Naive B cell (primary cell): ENCODE measurements at regions not wholly inside any gene's neighbourhood (a gene's known extent, or its start where the extent isn't known, plus 50 kb on each side); places are given as distances from the start of the nearest gene placed in this dataset.

Experiments used
- ATAC-seq, 2 donors: fragments of 150-1000 bp; cut with Tn5 transposase; 2 replicates each; pipeline ENCODE4 v1.10.0; 2021; ENCODE audit warnings: low read depth in 2 of 2, mild to moderate bottlenecking in 2 of 2, moderate library complexity in 2 of 2
- DNase-seq: peaks from one replicate; pipeline ENCODE4 v3.0.0; 2022
- H3K27ac Mint-ChIP-seq, 6 donors: one replicate each; pipeline ENCODE4 v1.8.0; 2020 to 2022; ENCODE audit warnings: mild to moderate bottlenecking in 6 of 6, mixed read lengths in 6 of 6, moderate library complexity in 5 of 6, inconsistent platforms in 2 of 6
- H3K27me3 Mint-ChIP-seq, 3 donors: one replicate each; pipeline ENCODE4 v1.8.0; 2021 to 2022; ENCODE audit warnings: mixed read lengths in 3 of 3, mild to moderate bottlenecking in 1 of 3
- H3K36me3 Mint-ChIP-seq, 2 donors: one replicate each; pipeline ENCODE4 v1.8.0; 2020 to 2022; ENCODE audit warnings: mixed read lengths in 2 of 2, inconsistent platforms in 1 of 2, mild to moderate bottlenecking in 1 of 2
- H3K4me1 Mint-ChIP-seq, 3 donors: one replicate each; pipeline ENCODE4 v1.8.0; 2020 to 2022; ENCODE audit warnings: mixed read lengths in 3 of 3, inconsistent platforms in 1 of 3, mild to moderate bottlenecking in 1 of 3, moderate library complexity in 1 of 3
- H3K4me3 Mint-ChIP-seq, 8 donors: one replicate each; pipeline ENCODE4 v1.8.0; 2020 to 2022; ENCODE audit warnings: mild to moderate bottlenecking in 8 of 8, mixed read lengths in 8 of 8, moderate library complexity in 8 of 8, inconsistent platforms in 2 of 8
- H3K9me3 Mint-ChIP-seq, 7 donors: one replicate each; pipeline ENCODE4 v1.8.0; 2020 to 2022; ENCODE audit warnings: mixed read lengths in 7 of 7, mild to moderate bottlenecking in 5 of 7, inconsistent platforms in 2 of 7, moderate library complexity in 1 of 7

GRCh38 chr20:46840054-46840729 lies 54.5 kb upstream of the EYA2 start:
- no peak for DNase-seq
- Mint-ChIP-seq H3K27ac (no peak overlapping the region), H3K36me3 (no peaks in the 10 kb centered on the region), H3K4me1 (no peaks in the 10 kb centered on the region), H3K4me3 (no peak overlapping the region), H3K9me3 (peaks cover 0 to 7% (median 0%) of the 10 kb centered on the region in 7 donors), H3K27me3 (peaks cover 16 to 31% (median 21%) of the 10 kb centered on the region in 3 donors)
- no peak for ATAC-seq
